NCI-H1048 (cell line): ENCODE measurements at regions not wholly inside any gene's neighbourhood (a gene's known extent, or its start where the extent isn't known, plus 50 kb on each side); places are given as distances from the start of the nearest gene placed in this dataset.

Experiments
- DNase-seq: peaks from one replicate; lab custom pipeline; 2025; lab: John Stamatoyannopoulos, UW

- no peak for DNase-seq
These were observed 646.5 kb downstream of the NSUN3 start for GRCh38 chr3:94709249-94709902.

- no peak for DNase-seq
These were observed 651.3 kb downstream of the NSUN3 start for GRCh38 chr3:94714194-94714593.

GRCh38 chr3:94716326-94717018 lies 653.6 kb downstream of the NSUN3 start:
- no peak for DNase-seq

GRCh38 chr3:94734206-94734605 lies 671.3 kb downstream of the NSUN3 start:
- no peak for DNase-seq

GRCh38 chr3:94735354-94735753 lies 672.5 kb downstream of the NSUN3 start:
- DNase-seq: no peak

- no peak for DNase-seq
These were observed 674.3 kb downstream of the NSUN3 start for GRCh38 chr3:94737116-94737515.

- no peak for DNase-seq
These were observed 676.6 kb downstream of the NSUN3 start for GRCh38 chr3:94739420-94739819.

GRCh38 chr3:94758751-94759150 lies 695.9 kb downstream of the NSUN3 start:
- DNase-seq: no peak

GRCh38 chr3:94772402-94772801 lies 709.5 kb downstream of the NSUN3 start:
- no peak for DNase-seq

GRCh38 chr3:94775746-94776145 lies 712.9 kb downstream of the NSUN3 start:
- DNase-seq: no peak

GRCh38 chr3:94776401-94776915 lies 713.6 kb downstream of the NSUN3 start:
- DNase-seq: no peak

- no peak for DNase-seq
These were observed 715.4 kb downstream of the NSUN3 start for GRCh38 chr3:94778289-94778688.

GRCh38 chr3:94778814-94779494 lies 716.1 kb downstream of the NSUN3 start:
- DNase-seq: no peak

- no peak for DNase-seq
These were observed 716.8 kb downstream of the NSUN3 start for GRCh38 chr3:94779699-94780098.

GRCh38 chr3:94784274-94784673 lies 721.4 kb downstream of the NSUN3 start:
- DNase-seq: no peak

- DNase-seq: no peak
These were observed 724.2 kb downstream of the NSUN3 start for GRCh38 chr3:94787066-94787465.

- no peak for DNase-seq
These were observed 724.9 kb downstream of the NSUN3 start for GRCh38 chr3:94787734-94788270.

GRCh38 chr3:94794563-94794962 lies 731.7 kb downstream of the NSUN3 start:
- no peak for DNase-seq

- no peak for DNase-seq
These were observed 736.7 kb downstream of the NSUN3 start for GRCh38 chr3:94799420-94800060.

GRCh38 chr3:94811836-94812235 lies 749.0 kb downstream of the NSUN3 start:
- DNase-seq: no peak

GRCh38 chr3:94821241-94821640 lies 758.4 kb downstream of the NSUN3 start:
- no peak for DNase-seq

- no peak for DNase-seq
These were observed 759.4 kb downstream of the NSUN3 start for GRCh38 chr3:94822298-94822697.
